SK-MEL-5 (cell line): ENCODE measurements at regions not wholly inside any gene's neighbourhood (a gene's known extent, or its start where the extent isn't known, plus 50 kb on each side); places are given as distances from the start of the nearest gene placed in this dataset.
A peak's percentile ranks its signal among the peaks of the same experiment; 100 is the strongest.

Experiments
- DNase-seq: peaks from one replicate; pipeline ENCODE4 v3.0.0-alpha.2; 2016; ENCODE audit warnings: low read depth, low spot score
- in situ Hi-C: cut with HindIII; loops from 2 replicates; pipeline ENCODE4 v1.10.0; 2016; ENCODE audit warnings: low sequenced_read_pairs, high pct_unique_total_duplicates, low pct_unique_long_range_greater_than_20kb

- in situ Hi-C loops: no loop called here
- no peak for DNase-seq
These were observed 462.1 kb downstream of the TDRD15 start for GRCh38 chr2:21585881-21586280.

DNA sequence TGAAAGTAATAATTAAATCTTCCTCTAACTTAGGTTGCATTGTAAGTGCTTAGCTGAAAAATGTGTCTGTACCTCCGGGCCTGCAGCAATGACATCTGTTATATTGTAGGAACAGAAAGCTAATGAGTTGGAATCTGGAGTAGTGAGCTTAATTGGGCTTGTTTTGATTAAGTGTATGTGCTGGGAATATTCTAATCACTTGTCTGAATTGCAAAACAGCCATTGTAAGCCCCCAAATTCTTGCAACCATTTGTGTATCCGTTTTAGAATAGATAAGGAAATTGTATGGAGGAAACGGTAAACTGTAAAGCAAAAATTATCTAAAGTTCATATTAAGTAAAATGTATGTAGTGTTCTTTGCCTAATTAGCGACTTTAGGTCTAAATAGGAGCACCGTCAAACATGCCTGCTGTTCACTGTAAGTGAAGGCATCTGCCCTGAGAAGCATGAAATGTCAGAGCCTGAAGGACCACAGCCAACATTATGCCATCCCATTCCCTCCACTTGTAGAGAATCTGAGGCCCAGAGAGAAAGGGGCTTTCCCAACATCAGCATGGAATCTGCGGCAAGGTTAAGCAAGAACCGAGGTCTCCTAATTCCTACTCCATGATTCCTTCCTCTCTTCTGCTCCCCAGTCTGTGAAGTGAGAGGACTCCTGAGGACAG, 466.4 kb downstream of the TDRD15 start:
- in situ Hi-C loops: no loop called here
- no peak for DNase-seq

DNA sequence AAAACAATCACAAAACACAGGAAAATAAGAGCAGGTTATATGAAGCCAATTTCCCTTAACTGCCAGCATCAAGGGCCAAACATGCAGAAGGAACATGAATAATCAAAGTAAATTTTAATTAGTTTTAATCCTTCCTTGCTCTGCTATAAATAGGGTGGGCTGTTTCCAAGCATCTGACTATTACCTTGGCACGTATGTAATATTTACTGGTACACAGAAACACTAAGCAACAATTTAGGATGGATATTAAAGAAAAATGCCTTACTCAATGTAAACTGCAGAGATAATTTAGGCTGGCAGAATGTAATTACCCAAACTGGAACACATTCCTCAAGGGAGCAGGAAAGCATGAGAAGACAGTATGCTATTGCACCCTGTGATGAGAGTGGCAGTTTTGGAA, 468.2 kb downstream of the TDRD15 start:
- in situ Hi-C loops: no loop called here

DNA sequence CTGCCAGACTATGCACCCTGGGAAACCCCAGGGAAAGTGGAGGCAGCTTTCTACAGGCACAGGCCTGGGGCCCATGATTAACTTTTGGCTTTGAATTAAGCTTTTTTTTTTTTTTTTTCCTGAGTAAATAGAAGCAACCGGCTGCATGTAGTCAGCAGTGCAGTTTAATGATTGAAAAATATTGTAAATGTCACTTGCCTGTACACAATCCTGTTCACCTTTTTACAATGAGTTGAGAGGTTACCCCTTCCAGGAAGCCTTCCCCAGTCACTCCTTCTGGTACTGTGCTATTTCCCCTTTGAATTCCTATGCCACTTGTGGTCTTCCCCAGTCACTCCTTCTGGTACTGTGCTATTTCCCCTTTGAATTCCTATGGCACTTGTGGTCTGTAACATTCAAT, 475.6 kb downstream of the TDRD15 start:
- DNase-seq: no peak
- in situ Hi-C loops: no loop called here

More for the DNA sequence above, 468.2 kb downstream of the TDRD15 start:
- no peak for DNase-seq

- in situ Hi-C loops: no loop called here
These were observed 479.0 kb downstream of the TDRD15 start for GRCh38 chr2:21602789-21603188.

GRCh38 chr2:21607572-21607971, 483.8 kb downstream of the TDRD15 start:
- in situ Hi-C loops: no loop called here
- DNase-seq: no peak

More at GRCh38 chr2:21602789-21603188, 479.0 kb downstream of the TDRD15 start:
- no peak for DNase-seq

GRCh38 chr2:21610304-21610703, 486.5 kb downstream of the TDRD15 start:
- no peak for DNase-seq
- in situ Hi-C loops: no loop called here

DNA sequence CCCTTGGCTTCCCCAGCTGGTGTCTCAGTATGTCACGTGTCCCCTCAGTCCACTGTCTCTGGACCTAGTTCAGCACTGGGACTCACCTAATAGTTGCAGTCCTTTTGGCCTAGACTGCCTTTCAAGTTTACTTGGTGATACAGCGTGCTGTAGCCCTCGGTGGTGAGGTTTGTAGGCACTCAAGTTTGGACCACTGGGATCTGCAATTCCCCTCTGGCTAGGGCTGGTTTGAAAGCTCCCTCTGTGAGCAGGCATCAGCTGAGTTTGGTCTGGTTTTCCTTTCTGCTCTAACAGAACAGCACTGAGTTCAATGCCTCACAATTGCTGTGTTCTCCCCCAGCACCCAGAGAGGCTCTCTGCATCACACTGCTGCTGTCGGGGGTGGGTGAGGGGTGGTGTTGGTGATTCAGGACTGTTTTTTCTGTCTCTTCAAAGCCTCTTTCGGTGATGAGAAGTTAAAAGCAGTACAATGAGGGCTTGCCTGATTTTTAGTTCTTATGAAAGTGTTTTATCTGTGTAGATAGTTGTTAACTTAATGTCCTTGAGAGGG, 494.2 kb downstream of the TDRD15 start:
- in situ Hi-C loops: no loop called here

DNA sequence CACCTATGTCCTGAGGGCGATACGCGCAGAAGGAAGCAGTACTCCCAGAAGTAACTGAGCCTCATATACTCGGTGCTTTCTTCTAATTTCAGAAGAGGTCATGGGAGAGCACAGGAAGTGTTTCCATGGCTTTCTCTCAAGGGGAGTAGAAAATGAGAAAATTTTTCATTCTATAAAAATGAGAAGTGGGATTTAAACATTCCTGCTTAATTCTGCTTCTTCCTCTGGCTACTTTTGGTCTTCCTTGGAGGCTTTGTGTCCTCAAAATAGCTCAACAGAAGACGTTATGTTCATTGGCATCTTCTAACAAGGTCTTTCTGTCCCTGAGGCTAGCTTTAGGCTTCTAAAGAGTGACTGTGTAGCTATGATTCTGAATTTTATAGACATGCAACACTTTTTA, 497.0 kb downstream of the TDRD15 start:
- in situ Hi-C loops: no loop called here
- DNase-seq: peak; percentile 42

More for the DNA sequence above, 494.2 kb downstream of the TDRD15 start:
- peak; percentile 33 for DNase-seq

DNA sequence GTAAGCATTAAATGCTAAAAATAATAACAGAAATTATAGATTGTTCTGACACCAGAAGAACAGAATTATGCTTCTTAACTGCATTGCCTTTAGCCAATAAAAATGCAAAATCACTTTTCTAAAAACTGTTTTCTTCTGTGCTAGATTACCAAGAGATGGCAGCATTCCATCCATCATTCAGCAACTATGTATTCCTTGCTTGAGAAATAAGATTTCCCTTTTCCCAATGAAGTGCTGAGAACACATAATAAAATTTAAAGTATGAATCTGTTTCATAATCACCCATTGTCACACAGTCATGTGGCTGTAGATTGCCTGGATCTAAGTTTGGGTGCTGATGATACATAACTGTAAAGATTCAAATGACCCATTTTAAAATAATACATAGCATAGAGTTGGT, 504.2 kb downstream of the TDRD15 start:
- in situ Hi-C loops: no loop called here
- no peak for DNase-seq

GRCh38 chr2:21633015-21633414, 509.2 kb downstream of the TDRD15 start:
- no peak for DNase-seq
- in situ Hi-C loops: no loop called here

DNA sequence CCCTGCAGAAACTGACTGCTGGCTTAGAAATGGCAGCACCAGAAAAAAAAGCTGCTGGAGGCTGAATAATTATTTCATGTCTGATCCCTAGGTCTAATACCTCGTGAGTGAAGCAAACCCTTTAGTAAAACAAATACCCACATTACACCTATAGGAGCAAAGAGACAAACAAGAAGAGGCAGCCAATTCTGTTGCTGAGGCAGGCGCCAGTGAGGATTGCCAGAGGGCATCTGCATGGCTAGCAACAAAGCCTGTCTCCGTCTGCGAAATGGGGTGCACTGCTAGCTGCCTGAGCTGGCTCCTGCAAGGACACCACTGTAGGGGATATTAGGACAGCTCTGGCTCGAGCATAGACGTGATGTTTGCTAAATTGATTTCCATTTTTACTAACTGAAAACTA, 509.7 kb downstream of the TDRD15 start:
- in situ Hi-C loops: no loop called here
- no peak for DNase-seq

DNA sequence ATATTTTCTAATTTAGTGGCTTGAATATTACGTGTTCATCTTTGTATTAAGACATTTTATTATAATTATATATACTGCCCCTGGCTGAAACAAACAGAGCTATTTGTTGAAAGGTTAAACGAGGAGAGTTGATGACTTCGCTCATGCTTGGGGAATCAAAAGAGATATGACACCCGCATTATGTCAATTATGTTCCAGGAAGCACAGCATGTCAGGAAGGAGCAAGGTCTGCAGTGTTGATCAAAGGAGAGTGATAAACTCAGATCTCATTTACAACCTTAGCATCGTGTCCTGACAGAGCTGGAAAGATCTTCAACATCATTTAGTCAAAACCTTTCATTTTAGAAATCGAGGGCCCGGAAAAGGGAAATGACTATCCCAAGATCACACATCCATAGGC, 510.1 kb downstream of the TDRD15 start:
- in situ Hi-C loops: no loop called here
- DNase-seq: no peak

DNA sequence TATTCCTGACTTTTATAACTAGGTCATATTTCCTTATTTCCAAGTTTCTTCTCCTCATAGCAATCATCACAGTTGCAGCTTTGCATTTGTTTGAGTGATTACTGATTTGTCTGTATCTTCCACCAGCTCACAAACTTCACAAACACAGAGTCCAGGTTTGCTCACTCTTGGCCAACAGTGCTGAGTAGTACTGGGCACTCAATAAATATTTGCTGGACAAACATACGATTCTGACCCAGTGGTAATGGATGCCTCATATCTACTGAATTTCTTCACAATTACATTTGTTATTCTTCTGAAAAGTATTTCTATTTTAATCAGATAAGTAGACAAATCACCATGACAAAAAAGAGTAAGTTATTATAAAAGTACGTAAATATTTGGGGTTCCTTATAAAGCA, 516.3 kb downstream of the TDRD15 start:
- no peak for DNase-seq
- in situ Hi-C loops: no loop called here

GRCh38 chr2:21642647-21643046, 518.9 kb downstream of the TDRD15 start:
- no peak for DNase-seq
- in situ Hi-C loops: no loop called here

- DNase-seq: no peak
These were observed 519.4 kb downstream of the TDRD15 start for GRCh38 chr2:21643180-21643579.

GRCh38 chr2:21644266-21644665, 520.5 kb downstream of the TDRD15 start:
- DNase-seq: no peak
- in situ Hi-C loops: no loop called here

More at GRCh38 chr2:21643180-21643579, 519.4 kb downstream of the TDRD15 start:
- in situ Hi-C loops: no loop called here

DNA sequence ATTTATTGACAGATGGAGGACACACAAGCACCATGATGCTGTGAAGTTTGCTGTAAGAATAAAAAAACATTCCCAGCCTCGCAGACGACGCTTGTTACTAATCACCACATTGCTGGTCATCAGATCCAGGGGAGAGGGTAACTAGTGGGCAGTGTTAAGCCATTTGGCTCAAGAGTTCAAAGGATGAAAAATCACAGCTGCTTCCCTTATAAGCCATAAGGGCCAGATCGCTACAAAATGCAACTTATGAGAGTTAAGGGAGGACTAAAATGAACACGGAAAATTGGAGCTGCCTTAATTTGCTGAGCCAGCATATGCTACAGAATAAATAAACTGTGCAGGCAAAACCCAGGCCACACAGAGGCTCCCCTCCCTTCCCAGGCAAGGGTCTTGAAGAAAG, 522.6 kb downstream of the TDRD15 start:
- no peak for DNase-seq
- in situ Hi-C loops: no loop called here

- in situ Hi-C loops: no loop called here
- DNase-seq: no peak
These were observed 526.8 kb downstream of the TDRD15 start for GRCh38 chr2:21650569-21650968.
